GM06990 (cell line): ENCODE measurements at regions not wholly inside any gene's neighbourhood (a gene's known extent, or its start where the extent isn't known, plus 50 kb on each side); places are given as distances from the start of the nearest gene placed in this dataset.

Source experiments
- DNase-seq: peaks from one replicate; pipeline ENCODE4 v3.0.0-alpha.2; 2011; ENCODE audit not compliant: insufficient read length; ENCODE audit errors: extremely low read depth
- H3K27me3 ChIP-seq: replicated peaks from 2 replicates; pipeline ENCODE4 v1.6.0; 2011; ENCODE audit warnings: low read length; ENCODE audit not compliant: control insufficient read depth, insufficient read depth
- H3K36me3 ChIP-seq: 2 replicates; pipeline ENCODE4 v1.5.1; 2011; ENCODE audit warnings: low read length; ENCODE audit not compliant: control insufficient read depth, insufficient read depth
- H3K4me3 ChIP-seq: replicated peaks from 2 replicates; pipeline ENCODE4 v1.5.1; 2011; ENCODE audit warnings: low read depth, mild to moderate bottlenecking, control low read depth, low read length
- TF ChIP-seq, protein P1 (sequence below): IDR thresholded peaks from 2 replicates; pipeline ENCODE4 v1.5.1; 2011; ENCODE audit warnings: low read length, control low read depth, mild to moderate bottlenecking, inconsistent platforms; ENCODE audit not compliant: insufficient read depth, poor library complexity, severe bottlenecking

DNA sequence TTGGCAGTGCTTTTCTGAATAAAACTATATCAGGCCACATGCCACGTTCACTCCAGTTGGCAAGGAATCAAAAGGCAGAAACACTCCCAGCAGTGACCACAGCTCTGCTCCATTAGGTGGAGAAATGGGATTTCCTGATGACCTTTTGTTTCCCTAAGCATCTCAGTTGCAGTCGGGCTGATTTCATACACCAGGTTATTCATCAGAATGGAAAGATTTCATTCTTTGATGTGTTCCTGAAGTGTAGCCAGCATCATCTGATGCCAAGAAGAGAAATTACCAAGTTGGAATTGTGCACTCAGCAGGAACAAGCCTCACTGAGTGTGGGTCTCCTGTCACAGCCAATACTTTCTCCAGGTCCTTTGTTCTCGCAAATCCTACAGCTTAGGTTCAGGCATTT, 193.7 kb downstream of the SPATA18 start:
- TF ChIP-seq, protein P1, sequence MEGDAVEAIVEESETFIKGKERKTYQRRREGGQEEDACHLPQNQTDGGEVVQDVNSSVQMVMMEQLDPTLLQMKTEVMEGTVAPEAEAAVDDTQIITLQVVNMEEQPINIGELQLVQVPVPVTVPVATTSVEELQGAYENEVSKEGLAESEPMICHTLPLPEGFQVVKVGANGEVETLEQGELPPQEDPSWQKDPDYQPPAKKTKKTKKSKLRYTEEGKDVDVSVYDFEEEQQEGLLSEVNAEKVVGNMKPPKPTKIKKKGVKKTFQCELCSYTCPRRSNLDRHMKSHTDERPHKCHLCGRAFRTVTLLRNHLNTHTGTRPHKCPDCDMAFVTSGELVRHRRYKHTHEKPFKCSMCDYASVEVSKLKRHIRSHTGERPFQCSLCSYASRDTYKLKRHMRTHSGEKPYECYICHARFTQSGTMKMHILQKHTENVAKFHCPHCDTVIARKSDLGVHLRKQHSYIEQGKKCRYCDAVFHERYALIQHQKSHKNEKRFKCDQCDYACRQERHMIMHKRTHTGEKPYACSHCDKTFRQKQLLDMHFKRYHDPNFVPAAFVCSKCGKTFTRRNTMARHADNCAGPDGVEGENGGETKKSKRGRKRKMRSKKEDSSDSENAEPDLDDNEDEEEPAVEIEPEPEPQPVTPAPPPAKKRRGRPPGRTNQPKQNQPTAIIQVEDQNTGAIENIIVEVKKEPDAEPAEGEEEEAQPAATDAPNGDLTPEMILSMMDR, result no peak
- DNase-seq, result no peak
- H3K36me3 ChIP-seq, result no peaks in the 10 kb centered on the region
- no peaks in the 10 kb centered on the region for H3K27me3 ChIP-seq
- no peak overlapping the region for H3K4me3 ChIP-seq

DNA sequence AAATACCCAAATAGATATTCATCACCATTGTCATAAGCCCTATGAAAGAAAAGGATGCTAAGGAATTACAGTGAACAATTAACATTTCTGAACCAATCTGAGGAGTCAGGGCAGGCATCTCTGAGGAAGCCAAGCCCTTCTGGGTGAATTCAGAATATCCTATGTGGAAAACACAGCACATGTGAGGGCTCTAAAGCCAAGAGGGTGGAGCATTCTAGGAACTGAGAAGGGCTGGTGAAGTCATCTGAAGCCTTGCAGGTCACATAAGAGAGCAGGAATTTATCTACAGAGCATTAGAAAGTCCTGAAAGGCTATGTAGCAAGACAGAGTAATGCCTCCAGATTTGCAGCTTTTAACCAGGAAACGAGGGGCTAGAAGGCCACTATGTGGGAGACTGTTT, 195.7 kb downstream of the SPATA18 start:
- Histone ChIP-seq H3K27me3 (no peaks in the 10 kb centered on the region), H3K4me3 (no peak overlapping the region), H3K36me3 (no peaks in the 10 kb centered on the region)
- TF ChIP-seq, protein P1, result no peak
- DNase-seq, result no peak

DNA sequence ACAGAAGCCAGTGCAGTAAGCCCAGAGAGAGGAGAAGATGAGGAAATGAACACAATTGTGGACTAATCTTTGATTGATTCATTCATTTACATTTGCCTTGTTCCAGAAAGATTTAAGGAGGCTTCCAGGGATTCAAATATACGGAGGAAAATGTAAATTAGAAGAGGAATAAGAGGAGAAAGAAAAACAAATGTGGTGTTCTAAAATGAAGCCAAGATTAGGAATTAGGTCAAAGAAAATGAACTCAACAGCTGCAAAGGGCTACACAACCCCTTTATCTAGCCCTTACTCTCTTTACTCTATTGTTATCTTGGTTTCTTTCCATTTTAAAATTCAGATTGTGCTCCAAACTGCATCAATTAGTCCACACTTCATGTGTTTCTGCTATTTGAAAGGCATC, 196.8 kb downstream of the SPATA18 start:
- TF ChIP-seq, protein P1, result no peak

DNA sequence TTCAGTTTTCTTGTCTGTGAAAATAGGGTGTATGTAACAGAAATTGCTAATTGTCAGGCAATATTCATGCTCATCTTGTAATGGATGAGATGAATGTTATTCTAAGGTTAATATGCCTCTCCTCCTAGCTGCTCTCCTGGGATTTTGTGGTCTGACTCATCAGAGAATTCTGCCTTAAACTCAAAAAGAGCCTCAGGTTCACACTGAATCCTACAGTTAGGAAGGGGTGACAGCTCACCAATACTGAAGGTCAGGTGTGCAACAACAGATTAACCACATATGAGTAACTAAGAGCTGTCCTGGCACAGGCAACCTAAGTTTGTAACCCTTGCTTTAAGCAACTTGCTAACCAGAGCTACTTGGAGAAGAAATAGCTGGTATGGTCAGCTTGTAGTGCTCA, 197.7 kb downstream of the SPATA18 start:
- no peaks in the 10 kb centered on the region for H3K27me3 ChIP-seq
- H3K36me3 ChIP-seq, result no peaks in the 10 kb centered on the region
- no peak overlapping the region for H3K4me3 ChIP-seq
- DNase-seq, result no peak
- TF ChIP-seq, protein P1, result no peak

More for the DNA sequence above, 196.8 kb downstream of the SPATA18 start:
- no peak for DNase-seq
- Histone ChIP-seq H3K27me3 (no peaks in the 10 kb centered on the region), H3K4me3 (no peak overlapping the region), H3K36me3 (no peaks in the 10 kb centered on the region)

DNA sequence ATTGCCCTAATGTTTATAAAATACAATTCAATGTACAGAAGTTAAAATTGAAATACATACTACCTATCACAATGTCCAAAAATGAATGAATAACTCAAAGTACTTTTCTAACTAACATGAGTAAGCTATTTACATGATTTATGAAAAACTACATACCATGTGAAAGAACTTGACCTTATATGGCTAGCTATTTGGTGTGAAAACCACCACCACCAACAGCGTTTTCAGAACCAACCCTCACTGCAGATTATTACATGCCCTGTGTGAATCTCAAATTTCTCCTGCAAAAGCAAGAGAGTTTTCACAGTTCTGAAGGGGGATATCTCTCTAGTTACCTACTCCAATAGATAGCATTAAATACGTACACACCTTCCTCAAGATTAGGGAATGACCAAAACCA, 198.5 kb downstream of the SPATA18 start:
- H3K27me3 ChIP-seq, result no peaks in the 10 kb centered on the region
- no peak for DNase-seq
- no peak overlapping the region for H3K4me3 ChIP-seq
- TF ChIP-seq, protein P1, result no peak
- H3K36me3 ChIP-seq, result no peaks in the 10 kb centered on the region

DNA sequence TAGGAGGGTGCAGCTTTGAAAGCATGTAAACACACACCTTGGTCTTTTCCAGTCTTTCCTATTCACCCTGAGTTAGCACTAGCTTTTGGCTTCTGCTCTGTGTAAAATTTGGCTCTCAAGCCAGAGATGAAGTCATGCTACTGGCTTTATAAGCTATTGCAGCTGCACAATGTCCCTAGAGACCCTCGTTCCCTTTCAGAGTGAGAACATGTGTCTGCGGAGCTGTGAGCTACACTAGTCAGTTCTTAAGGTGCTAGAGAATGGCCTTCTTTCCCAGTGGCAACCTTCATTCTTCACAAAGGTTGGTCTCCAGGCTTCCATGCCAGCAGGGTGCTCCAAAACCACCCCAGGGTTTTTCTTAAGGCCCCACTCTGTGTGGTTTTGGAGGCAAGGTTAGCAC, 199.1 kb downstream of the SPATA18 start:
- no peaks in the 10 kb centered on the region for H3K27me3 ChIP-seq
- no peaks in the 10 kb centered on the region for H3K36me3 ChIP-seq
- TF ChIP-seq, protein P1, result no peak
- no peak overlapping the region for H3K4me3 ChIP-seq
- no peak for DNase-seq
